IMR-90 (cell line): ENCODE measurements at regions not wholly inside any gene's neighbourhood (a gene's known extent, or its start where the extent isn't known, plus 50 kb on each side); places are given as distances from the start of the nearest gene placed in this dataset.

Source experiments
- ATAC-seq: fragments of 200-7000 bp; cut with Tn5 transposase; 2 replicates; pipeline ENCODE4 v1.9.1; 2020; ENCODE audit warnings: low read depth, mild to moderate bottlenecking, moderate library complexity
- BruUV-seq: library from RNA; stranded (reverse); fragments of 400-500 nt; replicated peaks from 2 replicates; lab custom pipeline; 2021; lab: Mats Ljungman, UMichigan
- CTCF ChIA-PET: fragments of 300-600 bp; formaldehyde crosslinking; extraction: SDS; loops from one replicate; lab custom pipeline; 2021; ENCODE audit warnings: antibody characterized with exemption; lab: Yijun Ruan, JAX
- POLR2A ChIA-PET: fragments of 300-600 bp; sonication (Branson Sonifier 250); formaldehyde crosslinking; loops from one replicate; lab custom pipeline; 2022; ENCODE audit warnings: antibody characterized with exemption; ENCODE audit not compliant: unreplicated experiment; lab: Charles Lee
- DNase-seq: peaks from one replicate; pipeline ENCODE4 v3.0.0; 2013
- H2AFZ ChIP-seq: replicated peaks from 2 replicates; pipeline ENCODE3; 2013; ENCODE audit warnings: low read length, mild to moderate bottlenecking; ENCODE audit not compliant: poor library complexity
- H2AK5ac ChIP-seq: 2 replicates; pipeline ENCODE4 v1.6.1; 2013; ENCODE audit warnings: low read depth, low read length, inconsistent platforms
- H2AK9ac ChIP-seq: replicated peaks from 2 replicates; pipeline ENCODE3; 2013; ENCODE audit warnings: mild to moderate bottlenecking, low read depth, low read length, moderate library complexity; ENCODE audit not compliant: poor library complexity
- H2BK120ac ChIP-seq: 2 replicates; pipeline ENCODE4 v1.6.1; 2013; ENCODE audit warnings: low read depth, low read length, inconsistent platforms
- H2BK15ac ChIP-seq: 3 replicates; pipeline ENCODE4 v1.6.1; 2013; ENCODE audit warnings: low read depth, low read length, inconsistent platforms
- H2BK20ac ChIP-seq: 2 replicates; pipeline ENCODE4 v1.6.1; 2013; ENCODE audit warnings: low read depth, mild to moderate bottlenecking, inconsistent platforms, low read length, moderate library complexity
- H2BK5ac ChIP-seq: 2 replicates; pipeline ENCODE4 v1.6.1; 2013; ENCODE audit warnings: mild to moderate bottlenecking, low read depth, low read length, inconsistent platforms; ENCODE audit not compliant: poor library complexity, severe bottlenecking
- H3K14ac ChIP-seq: replicated peaks from 2 replicates; pipeline ENCODE4 v1.6.1; 2013; ENCODE audit warnings: low read depth, low read length, inconsistent platforms
- H3K18ac ChIP-seq: 2 replicates; pipeline ENCODE4 v1.6.1; 2013; ENCODE audit warnings: low read depth, low read length, control low read depth
- H3K23ac ChIP-seq: 2 replicates; pipeline ENCODE4 v1.6.1; 2013; ENCODE audit warnings: low read depth, low read length, inconsistent platforms
- H3K27ac ChIP-seq: 2 replicates; pipeline ENCODE4 v1.5.1; 2013; ENCODE audit warnings: mild to moderate bottlenecking, control low read depth, low read length; ENCODE audit not compliant: insufficient read depth
- H3K27me3 ChIP-seq: 2 replicates; pipeline ENCODE4 v1.6.1; 2013; ENCODE audit warnings: low read length; ENCODE audit not compliant: control insufficient read depth, insufficient read depth
- H3K36me3 ChIP-seq: 2 replicates; pipeline ENCODE4 v1.6.1; 2013; ENCODE audit warnings: low read length, mixed read lengths; ENCODE audit not compliant: control insufficient read depth, insufficient read depth
- H3K4ac ChIP-seq: 2 replicates; pipeline ENCODE4 v1.6.1; 2013; ENCODE audit warnings: low read depth, low read length, inconsistent platforms
- H3K4me1 ChIP-seq: 2 replicates; pipeline ENCODE4 v1.6.1; 2013; ENCODE audit warnings: low read length, mixed read lengths; ENCODE audit not compliant: control insufficient read depth, insufficient read depth
- H3K4me2 ChIP-seq: 2 replicates; pipeline ENCODE4 v1.6.1; 2013; ENCODE audit warnings: low read depth, mild to moderate bottlenecking, control low read depth, low read length, moderate library complexity
- H3K4me3 ChIP-seq: 2 replicates; pipeline ENCODE4 v1.5.1; 2013; ENCODE audit warnings: low read depth, mild to moderate bottlenecking, control low read depth, low read length, moderate library complexity; ENCODE audit not compliant: insufficient read depth
- H3K56ac ChIP-seq: 2 replicates; pipeline ENCODE4 v1.6.1; 2013; ENCODE audit warnings: low read length, inconsistent platforms; ENCODE audit not compliant: insufficient read depth; ENCODE audit errors: extremely low read depth
- H3K79me1 ChIP-seq, 2 experiments: 2 replicates each; pipeline ENCODE4 v1.6.1; 2013; ENCODE audit warnings: low read length in 2 of 2, inconsistent platforms in 1 of 2, low read depth in 1 of 2
- H3K9ac ChIP-seq: 2 replicates; pipeline ENCODE4 v1.6.1; 2013; ENCODE audit warnings: low read depth, low read length, control low read depth
- H3K9me1 ChIP-seq: 2 replicates; pipeline ENCODE4 v1.6.1; 2013; ENCODE audit warnings: low read length, inconsistent platforms; ENCODE audit not compliant: insufficient read depth
- H3K9me3 ChIP-seq: 2 replicates; pipeline ENCODE4 v1.6.1; 2013; ENCODE audit warnings: low read length; ENCODE audit not compliant: control insufficient read depth, insufficient read depth
- H4K20me1 ChIP-seq: 2 replicates; pipeline ENCODE4 v1.6.1; 2013; ENCODE audit warnings: low read length, inconsistent platforms; ENCODE audit not compliant: insufficient read depth
- H4K5ac ChIP-seq: 2 replicates; pipeline ENCODE4 v1.6.1; 2013; ENCODE audit warnings: mild to moderate bottlenecking, low read depth, low read length, control low read depth
- H4K8ac ChIP-seq, 2 experiments: 2 replicates each; pipeline ENCODE4 v1.6.1; 2013; ENCODE audit warnings: low read depth in 2 of 2, low read length in 2 of 2, control low read depth in 1 of 2, inconsistent platforms in 1 of 2
- H4K91ac ChIP-seq: 2 replicates; pipeline ENCODE4 v1.6.1; 2013; ENCODE audit warnings: low read depth, low read length, inconsistent platforms; ENCODE audit not compliant: insufficient read depth
- BHLHE40 ChIP-seq: fragments of 150-350 bp; IDR thresholded peaks from 2 replicates; pipeline ENCODE4 v1.6.1; 2016; ENCODE audit warnings: mild to moderate bottlenecking, low read depth, low read length
- FOS ChIP-seq: fragments of 150-350 bp; IDR thresholded peaks from 2 replicates; pipeline ENCODE4 v1.6.1; 2016; ENCODE audit warnings: low read depth, low read length
- MAFK ChIP-seq: IDR thresholded peaks from 2 replicates; pipeline ENCODE4 v1.6.1; 2012; ENCODE audit warnings: low read depth, low read length, improper control_type of control experiment
- MAZ ChIP-seq: IDR thresholded peaks from 2 replicates; pipeline ENCODE4 v1.6.1; 2012; ENCODE audit warnings: low read depth, mild to moderate bottlenecking, low read length, improper control_type of control experiment, moderate library complexity, borderline replicate concordance
- MXI1 ChIP-seq: IDR thresholded peaks from 2 replicates; pipeline ENCODE4 v1.6.1; 2012; ENCODE audit warnings: low read depth, mild to moderate bottlenecking, low read length, moderate library complexity, borderline replicate concordance
- NFE2L2 ChIP-seq: fragments of 150-350 bp; IDR thresholded peaks from 2 replicates; pipeline ENCODE4 v1.6.1; 2016; ENCODE audit warnings: low read depth, mild to moderate bottlenecking, low read length
- RFX5 ChIP-seq: IDR thresholded peaks from 2 replicates; pipeline ENCODE4 v1.8.0; 2012; ENCODE audit warnings: low read depth, mild to moderate bottlenecking, low read length, moderate library complexity
- SMC3 ChIP-seq: fragments of 150-350 bp; IDR thresholded peaks from 2 replicates; pipeline ENCODE4 v1.6.1; 2016; ENCODE audit warnings: low read depth, mild to moderate bottlenecking, antibody characterized with exemption, low read length, moderate library complexity
- WGBS, 2 experiments: methylation state at CpG; one replicate each; pipeline versions ENCODE4 v1.1.5 to v1.1.7; 2013; ENCODE audit warnings: missing lambda C conversion rate in 2 of 2; ENCODE audit not compliant: insufficient read length in 1 of 2; ENCODE audit errors: extremely low coverage in 2 of 2; 5-methylcytosine and 5-hydroxymethylcytosine counted together
- dilution Hi-C: fragments of 300-500 bp; cut with HindIII; formaldehyde crosslinking; loops from one replicate; pipeline ENCODE4 v1.14.3; 2018; ENCODE audit warnings: low sequenced_read_pairs; ENCODE audit not compliant: unreplicated experiment
- in situ Hi-C: fragments of 300-500 bp; cut with MboI; formaldehyde crosslinking; loops from 3 replicates; pipeline ENCODE4 v1.14.3; 2019; ENCODE audit warnings: low sequenced_read_pairs, inconsistent platforms, mixed read lengths
- intact Hi-C: fragments of 100-400 bp; cut with micrococcal nuclease; formaldehyde crosslinking; loops from 2 replicates; pipeline ENCODE4 v1.10.0; 2022
- TF ChIP-seq, protein P1 (sequence below): conservative IDR thresholded peaks from 2 replicates; pipeline ENCODE4 v1.5.1; 2012; ENCODE audit warnings: mild to moderate bottlenecking, low read depth, low read length, improper control_type of control experiment
- TF ChIP-seq, protein P2 (sequence below): fragments of 150-350 bp; IDR thresholded peaks from 2 replicates; pipeline ENCODE4 v1.6.1; 2016; ENCODE audit warnings: low read depth, mild to moderate bottlenecking, low read length, moderate library complexity, borderline replicate concordance
- TF ChIP-seq, protein P3 (sequence below): fragments of 150-350 bp; IDR thresholded peaks from 2 replicates; pipeline ENCODE4 v1.6.1; 2017; ENCODE audit warnings: mild to moderate bottlenecking, antibody characterized with exemption, low read length, low read depth

DNA sequence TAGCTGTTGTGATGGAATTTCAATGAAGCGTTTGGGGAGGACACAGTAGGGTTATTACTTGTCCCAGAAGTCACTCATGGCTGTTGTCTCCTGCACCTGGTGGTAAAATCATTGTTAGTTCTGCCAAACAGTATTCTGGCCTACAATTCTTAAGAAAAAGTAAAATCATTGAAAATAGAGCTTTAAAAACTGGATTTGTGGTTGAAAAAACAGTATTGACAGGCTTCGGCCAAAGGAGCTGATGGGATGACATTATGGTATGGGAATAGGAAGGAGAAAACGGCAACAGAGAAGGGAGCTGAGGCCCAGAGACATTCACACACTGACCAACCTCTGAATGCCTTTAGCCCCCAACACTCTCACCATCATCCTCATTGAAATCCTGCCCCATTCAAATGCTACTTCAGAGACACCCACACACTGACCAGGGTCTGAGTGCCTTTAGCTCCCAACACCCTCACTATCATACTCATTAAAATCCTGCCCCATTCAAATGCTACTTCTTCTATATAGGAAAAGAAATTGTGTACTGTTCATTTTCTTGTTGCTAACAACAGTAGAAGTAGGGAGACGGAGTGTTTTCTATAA lies 114.1 kb upstream of the OSR1 start:
- no peak overlapping the region for H3K23ac ChIP-seq
- no peak overlapping the region for H3K18ac ChIP-seq
- no peak overlapping the region for H3K27ac ChIP-seq
- intact Hi-C loops (no loop called here), dilution Hi-C loops (no loop called here), in situ Hi-C loops (no loop called here)
- no peak overlapping the region for H2BK120ac ChIP-seq
- WGBS, 2 experiments = no CpG with 5 or more reads among the region's 4 CpGs
- peaks cover 8% of the 10 kb centered on the region for H3K27me3 ChIP-seq
- H2AFZ ChIP-seq = no peak overlapping the region
- no peak overlapping the region for H2BK5ac ChIP-seq
- no peak overlapping the region for H3K9ac ChIP-seq
- H2BK15ac ChIP-seq = no peak overlapping the region
- TF ChIP-seq, protein P1, sequence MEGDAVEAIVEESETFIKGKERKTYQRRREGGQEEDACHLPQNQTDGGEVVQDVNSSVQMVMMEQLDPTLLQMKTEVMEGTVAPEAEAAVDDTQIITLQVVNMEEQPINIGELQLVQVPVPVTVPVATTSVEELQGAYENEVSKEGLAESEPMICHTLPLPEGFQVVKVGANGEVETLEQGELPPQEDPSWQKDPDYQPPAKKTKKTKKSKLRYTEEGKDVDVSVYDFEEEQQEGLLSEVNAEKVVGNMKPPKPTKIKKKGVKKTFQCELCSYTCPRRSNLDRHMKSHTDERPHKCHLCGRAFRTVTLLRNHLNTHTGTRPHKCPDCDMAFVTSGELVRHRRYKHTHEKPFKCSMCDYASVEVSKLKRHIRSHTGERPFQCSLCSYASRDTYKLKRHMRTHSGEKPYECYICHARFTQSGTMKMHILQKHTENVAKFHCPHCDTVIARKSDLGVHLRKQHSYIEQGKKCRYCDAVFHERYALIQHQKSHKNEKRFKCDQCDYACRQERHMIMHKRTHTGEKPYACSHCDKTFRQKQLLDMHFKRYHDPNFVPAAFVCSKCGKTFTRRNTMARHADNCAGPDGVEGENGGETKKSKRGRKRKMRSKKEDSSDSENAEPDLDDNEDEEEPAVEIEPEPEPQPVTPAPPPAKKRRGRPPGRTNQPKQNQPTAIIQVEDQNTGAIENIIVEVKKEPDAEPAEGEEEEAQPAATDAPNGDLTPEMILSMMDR = no peak
- TF ChIP-seq, protein P2, sequence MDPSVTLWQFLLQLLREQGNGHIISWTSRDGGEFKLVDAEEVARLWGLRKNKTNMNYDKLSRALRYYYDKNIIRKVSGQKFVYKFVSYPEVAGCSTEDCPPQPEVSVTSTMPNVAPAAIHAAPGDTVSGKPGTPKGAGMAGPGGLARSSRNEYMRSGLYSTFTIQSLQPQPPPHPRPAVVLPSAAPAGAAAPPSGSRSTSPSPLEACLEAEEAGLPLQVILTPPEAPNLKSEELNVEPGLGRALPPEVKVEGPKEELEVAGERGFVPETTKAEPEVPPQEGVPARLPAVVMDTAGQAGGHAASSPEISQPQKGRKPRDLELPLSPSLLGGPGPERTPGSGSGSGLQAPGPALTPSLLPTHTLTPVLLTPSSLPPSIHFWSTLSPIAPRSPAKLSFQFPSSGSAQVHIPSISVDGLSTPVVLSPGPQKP = no peak
- no peak for TF ChIP-seq NFE2L2
- no peak for TF ChIP-seq FOS
- TF ChIP-seq MAFK = no peak
- no peak for TF ChIP-seq MAZ
- no peak for TF ChIP-seq SMC3
- TF ChIP-seq, protein P3, sequence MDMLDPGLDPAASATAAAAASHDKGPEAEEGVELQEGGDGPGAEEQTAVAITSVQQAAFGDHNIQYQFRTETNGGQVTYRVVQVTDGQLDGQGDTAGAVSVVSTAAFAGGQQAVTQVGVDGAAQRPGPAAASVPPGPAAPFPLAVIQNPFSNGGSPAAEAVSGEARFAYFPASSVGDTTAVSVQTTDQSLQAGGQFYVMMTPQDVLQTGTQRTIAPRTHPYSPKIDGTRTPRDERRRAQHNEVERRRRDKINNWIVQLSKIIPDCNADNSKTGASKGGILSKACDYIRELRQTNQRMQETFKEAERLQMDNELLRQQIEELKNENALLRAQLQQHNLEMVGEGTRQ = no peak
- TF ChIP-seq BHLHE40 = no peak
- no peak for TF ChIP-seq RFX5
- TF ChIP-seq MXI1 = no peak
- H4K20me1 ChIP-seq = no peaks in the 10 kb centered on the region
- no peak overlapping the region for H4K5ac ChIP-seq
- no peak for DNase-seq
- CTCF ChIA-PET = no interaction called here
- no peaks in the 10 kb centered on the region for H3K79me1 ChIP-seq
- H3K9me3 ChIP-seq = no peaks in the 10 kb centered on the region
- H2AK9ac ChIP-seq = no peak overlapping the region
- H3K36me3 ChIP-seq = no peaks in the 10 kb centered on the region
- H3K14ac ChIP-seq = no peak overlapping the region
- ATAC-seq = no peak
- H3K4me1 ChIP-seq = no peaks in the 10 kb centered on the region
- no peak overlapping the region for H4K91ac ChIP-seq
- no peak overlapping the region for H4K8ac ChIP-seq
- H2BK20ac ChIP-seq = no peak overlapping the region
- no peak overlapping the region for H2AK5ac ChIP-seq
- no peaks in the 10 kb centered on the region for H3K9me1 ChIP-seq
- POLR2A ChIA-PET = no interaction called here
- no peak overlapping the region for H3K4me3 ChIP-seq
- H3K56ac ChIP-seq = no peak overlapping the region
- H3K4me2 ChIP-seq = no peak overlapping the region
- H3K4ac ChIP-seq = no peak overlapping the region
- no TSS peak for BruUV-seq
